ENCODE measurements at regions not wholly inside any gene's neighbourhood (a gene's known extent, or its start where the extent isn't known, plus 50 kb on each side); places are given as distances from the start of the nearest gene placed in this dataset.

GRCh38 chr4:42751587-42751986 is 94.7 kb upstream of the ATP8A1 start:
- no peak for ATAC-seq (ENCODE audit: insufficient read depth, low read depth)
- no peaks in the 10 kb centered on the region for H4K20me1 ChIP-seq (ENCODE audit: insufficient read depth, low read length)
- H3K4me2 ChIP-seq (ENCODE audit: insufficient read depth, low read length) = no peak overlapping the region

GRCh38 chr4:42750856-42751255 is 94.0 kb upstream of the ATP8A1 start:
- Histone ChIP-seq H3K4me1 (ENCODE audit: insufficient read depth, low read length) (no peaks in the 10 kb centered on the region), H4K20me1 (ENCODE audit: insufficient read depth, low read length) (no peaks in the 10 kb centered on the region), H3K36me3 (ENCODE audit: insufficient read depth, low read length) (no peaks in the 10 kb centered on the region), H3K4me3 (ENCODE audit: low read depth in 1 of 2, low read length in 2 of 2) (no peak overlapping the region), H2AFZ (ENCODE audit: low read depth, low read length) (no peak overlapping the region), H3K9ac (ENCODE audit: low read depth, low read length) (no peak overlapping the region), H3K79me2 (ENCODE audit: insufficient read depth, low read length) (no peaks in the 10 kb centered on the region), H3K4me2 (ENCODE audit: insufficient read depth, low read length) (no peak overlapping the region), H3K27me3 (ENCODE audit: insufficient read depth, low read length, poor library complexity) (no peaks in the 10 kb centered on the region), H3K9me3 (ENCODE audit: insufficient read depth, low read length, severe bottlenecking) (no peaks in the 10 kb centered on the region), H3K27ac (ENCODE audit: low read length) (no peak overlapping the region)
- TF ChIP-seq EZH2 (IDR thresholded peaks at IDR 0.05; ENCODE audit: borderline replicate concordance, low read depth, low read length, severe bottlenecking) (no peak), CTCF (IDR thresholded peaks at IDR 0.05; ENCODE audit: borderline replicate concordance, extremely low read depth, low read length, poor library complexity, severe bottlenecking) (no peak)
- DNase-seq = no peak
- ATAC-seq (ENCODE audit: insufficient read depth, low read depth) = no peak

More at GRCh38 chr4:42751587-42751986, 94.7 kb upstream of the ATP8A1 start:
- Histone ChIP-seq H3K79me2 (ENCODE audit: insufficient read depth, low read length) (no peaks in the 10 kb centered on the region), H3K9me3 (ENCODE audit: insufficient read depth, low read length, severe bottlenecking) (no peaks in the 10 kb centered on the region), H3K9ac (ENCODE audit: low read depth, low read length) (no peak overlapping the region), H3K27me3 (ENCODE audit: insufficient read depth, low read length, poor library complexity) (no peaks in the 10 kb centered on the region), H3K36me3 (ENCODE audit: insufficient read depth, low read length) (no peaks in the 10 kb centered on the region), H3K27ac (ENCODE audit: low read length) (no peak overlapping the region), H2AFZ (ENCODE audit: low read depth, low read length) (no peak overlapping the region), H3K4me3 (ENCODE audit: low read depth in 1 of 2, low read length in 2 of 2) (no peak overlapping the region), H3K4me1 (ENCODE audit: insufficient read depth, low read length) (no peaks in the 10 kb centered on the region)
- TF ChIP-seq EZH2 (IDR thresholded peaks at IDR 0.05; ENCODE audit: borderline replicate concordance, low read depth, low read length, severe bottlenecking) = no peak
- DNase-seq = no peak

GRCh38 chr4:42750091-42750490 is 93.2 kb upstream of the ATP8A1 start:
- no peak for DNase-seq

GRCh38 chr4:42747971-42748370 is 91.1 kb upstream of the ATP8A1 start:
- Histone ChIP-seq H4K20me1 (ENCODE audit: insufficient read depth, low read length) (no peaks in the 10 kb centered on the region), H3K79me2 (ENCODE audit: insufficient read depth, low read length) (no peaks in the 10 kb centered on the region), H3K36me3 (ENCODE audit: insufficient read depth, low read length) (no peaks in the 10 kb centered on the region), H3K4me1 (ENCODE audit: insufficient read depth, low read length) (no peaks in the 10 kb centered on the region), H3K9me3 (ENCODE audit: insufficient read depth, low read length, severe bottlenecking) (no peaks in the 10 kb centered on the region), H3K9ac (ENCODE audit: low read depth, low read length) (no peak overlapping the region), H3K27ac (ENCODE audit: low read length) (no peak overlapping the region), H3K4me3 (ENCODE audit: low read depth in 1 of 2, low read length in 2 of 2) (no peak overlapping the region), H3K27me3 (ENCODE audit: insufficient read depth, low read length, poor library complexity) (no peaks in the 10 kb centered on the region), H3K4me2 (ENCODE audit: insufficient read depth, low read length) (no peak overlapping the region), H2AFZ (ENCODE audit: low read depth, low read length) (no peak overlapping the region)
- no peak for DNase-seq
- no peak for ATAC-seq (ENCODE audit: insufficient read depth, low read depth)
- TF ChIP-seq CTCF (IDR thresholded peaks at IDR 0.05; ENCODE audit: borderline replicate concordance, extremely low read depth, low read length, poor library complexity, severe bottlenecking) = no peak
- TF ChIP-seq EZH2 (IDR thresholded peaks at IDR 0.05; ENCODE audit: borderline replicate concordance, low read depth, low read length, severe bottlenecking) = no peak

More at GRCh38 chr4:42750091-42750490, 93.2 kb upstream of the ATP8A1 start:
- H3K9ac ChIP-seq (ENCODE audit: low read depth, low read length) = no peak overlapping the region
- no peaks in the 10 kb centered on the region for H3K27me3 ChIP-seq (ENCODE audit: insufficient read depth, low read length, poor library complexity)
- H3K36me3 ChIP-seq (ENCODE audit: insufficient read depth, low read length) = no peaks in the 10 kb centered on the region
- H4K20me1 ChIP-seq (ENCODE audit: insufficient read depth, low read length) = no peaks in the 10 kb centered on the region
- no peaks in the 10 kb centered on the region for H3K79me2 ChIP-seq (ENCODE audit: insufficient read depth, low read length)
- TF ChIP-seq CTCF (IDR thresholded peaks at IDR 0.05; ENCODE audit: borderline replicate concordance, extremely low read depth, low read length, poor library complexity, severe bottlenecking) = no peak
- no peak for TF ChIP-seq EZH2 (IDR thresholded peaks at IDR 0.05; ENCODE audit: borderline replicate concordance, low read depth, low read length, severe bottlenecking)
- H2AFZ ChIP-seq (ENCODE audit: low read depth, low read length) = no peak overlapping the region
- H3K9me3 ChIP-seq (ENCODE audit: insufficient read depth, low read length, severe bottlenecking) = no peaks in the 10 kb centered on the region
- H3K4me2 ChIP-seq (ENCODE audit: insufficient read depth, low read length) = no peak overlapping the region
- H3K4me3 ChIP-seq (ENCODE audit: low read depth in 1 of 2, low read length in 2 of 2) = no peak overlapping the region
- ATAC-seq (ENCODE audit: insufficient read depth, low read depth) = no peak
- H3K4me1 ChIP-seq (ENCODE audit: insufficient read depth, low read length) = no peaks in the 10 kb centered on the region
- H3K27ac ChIP-seq (ENCODE audit: low read length) = no peak overlapping the region
